B cell (primary cell): ENCODE measurements at regions not wholly inside any gene's neighbourhood (a gene's known extent, or its start where the extent isn't known, plus 50 kb on each side); places are given as distances from the start of the nearest gene placed in this dataset.

Experiments
- ATAC-seq: fragments of 200-7000 bp; cut with Tn5 transposase; one replicate; pipeline ENCODE4 v1.10.0; 2021; ENCODE audit warnings: low read depth, mild to moderate bottlenecking, moderate number of reproducible peaks, moderate library complexity
- CTCF ChIA-PET: fragments of 350-600 bp; sonication (Branson Sonifier 250); formaldehyde crosslinking; loops from one replicate; lab custom pipeline; 2021; ENCODE audit warnings: antibody characterized with exemption, inconsistent platforms; lab: Charles Lee
- POLR2A ChIA-PET: fragments of 350-600 bp; sonication (Branson Sonifier 250); formaldehyde crosslinking; loops from one replicate; lab custom pipeline; 2021; ENCODE audit warnings: antibody characterized with exemption; lab: Charles Lee
- DNase-seq: peaks from one replicate; pipeline ENCODE4 v3.0.0; 2013
- H2AFZ ChIP-seq: 2 replicates; pipeline ENCODE4 v1.6.1; 2012; ENCODE audit warnings: mild to moderate bottlenecking, low read depth, low read length; ENCODE audit not compliant: insufficient read depth, poor library complexity, severe bottlenecking
- H3K27ac ChIP-seq, 2 donors: 1 replicate in 1 of 2; 2 replicates in 1 of 2; pipeline ENCODE4 v1.5.1; 2012 to 2013; ENCODE audit warnings: low read length in 2 of 2, mild to moderate bottlenecking in 2 of 2, moderate library complexity in 1 of 2
- H3K27me3 ChIP-seq, 4 experiments: fragments of 200-600 bp in 1 of 4; sonication (generic) in 1 of 4; replicated peaks in 1 of 4; 1 replicate in 2 of 4; 2 replicates in 2 of 4; pipeline versions ENCODE4 v1.6.1 to v1.7.0; 2013 to 2016; ENCODE audit warnings: low read length in 3 of 4, mild to moderate bottlenecking in 2 of 4, mixed read lengths in 1 of 4, moderate library complexity in 1 of 4; ENCODE audit not compliant: insufficient read depth in 4 of 4, control insufficient read depth in 3 of 4; ENCODE audit errors: control extremely low read depth in 1 of 4
- H3K36me3 ChIP-seq, 2 experiments: replicated peaks in 1 of 2; 1 replicate in 1 of 2; 2 replicates in 1 of 2; pipeline versions ENCODE4 v1.6.1 to v1.7.1; 2013; ENCODE audit warnings: low read length in 1 of 2; ENCODE audit not compliant: insufficient read depth in 2 of 2, control insufficient read depth in 1 of 2; ENCODE audit errors: control extremely low read depth in 1 of 2, extremely low read depth in 1 of 2
- H3K4me1 ChIP-seq, 2 donors: fragments of 200-600 bp in 1 of 2; sonication (generic) in 1 of 2; 1 replicate in 1 of 2; 2 replicates in 1 of 2; pipeline versions ENCODE4 v1.5.1 to v1.6.1; 2013 to 2017; ENCODE audit warnings: low read length in 2 of 2; ENCODE audit not compliant: control insufficient read depth in 2 of 2, insufficient read depth in 2 of 2
- H3K4me2 ChIP-seq: replicated peaks from 2 replicates; pipeline ENCODE3; 2012; ENCODE audit warnings: mild to moderate bottlenecking, low read depth, low read length; ENCODE audit not compliant: poor library complexity, severe bottlenecking
- H3K4me3 ChIP-seq, 5 experiments: fragments of 200-600 bp in 1 of 5; sonication (generic) in 1 of 5; 1 replicate in 3 of 5; 2 replicates in 2 of 5; pipeline versions ENCODE4 v1.5.1 to v1.7.0; 2011 to 2016; ENCODE audit warnings: low read length in 4 of 5, mild to moderate bottlenecking in 4 of 5, low read depth in 2 of 5, control low read depth in 1 of 5, moderate library complexity in 1 of 5; ENCODE audit not compliant: insufficient read depth in 1 of 5; ENCODE audit errors: control extremely low read depth in 1 of 5, extremely low read depth in 1 of 5
- H3K79me2 ChIP-seq: fragments of 200-600 bp; sonication (generic); one replicate; pipeline ENCODE4 v1.6.0; 2016; ENCODE audit warnings: low read length; ENCODE audit not compliant: control insufficient read depth, insufficient read depth
- H3K9ac ChIP-seq: fragments of 200-600 bp; sonication (generic); 2 replicates; pipeline ENCODE4 v1.6.1; 2017; ENCODE audit warnings: mild to moderate bottlenecking, low read length, moderate library complexity
- H3K9me3 ChIP-seq, 3 donors: one replicate each; pipeline versions ENCODE4 v1.6.1 to v1.7.1; 2013; ENCODE audit warnings: low read length in 2 of 3; ENCODE audit not compliant: control insufficient read depth in 2 of 3, insufficient read depth in 1 of 3; ENCODE audit errors: control extremely low read depth in 1 of 3
- H4K20me1 ChIP-seq: 2 replicates; pipeline ENCODE4 v1.6.0; 2012; ENCODE audit warnings: mild to moderate bottlenecking, low read length; ENCODE audit not compliant: insufficient read depth, control insufficient read depth, poor library complexity, severe bottlenecking
- H3K27ac Mint-ChIP-seq: one replicate; pipeline ENCODE4 v1.8.0; 2021; ENCODE audit warnings: mixed read lengths
- H3K27me3 Mint-ChIP-seq: one replicate; pipeline ENCODE4 v1.8.0; 2021; ENCODE audit warnings: mixed read lengths
- H3K4me1 Mint-ChIP-seq: one replicate; pipeline ENCODE4 v1.8.0; 2021; ENCODE audit warnings: mixed read lengths
- H3K4me3 Mint-ChIP-seq: one replicate; pipeline ENCODE4 v1.8.0; 2021; ENCODE audit warnings: mixed read lengths
- H3K9me3 Mint-ChIP-seq: one replicate; pipeline ENCODE4 v1.8.0; 2022; ENCODE audit warnings: mixed read lengths; ENCODE audit not compliant: insufficient read depth
- EZH2 ChIP-seq: IDR thresholded peaks from 2 replicates; pipeline ENCODE4 v1.6.1; 2012; ENCODE audit warnings: borderline replicate concordance, low read depth, mild to moderate bottlenecking, moderate library complexity, low read length; ENCODE audit not compliant: insufficient read depth, poor library complexity, severe bottlenecking
- WGBS: methylation state at CpG from one replicate; pipeline ENCODE4 v1.1.5; 2013; ENCODE audit warnings: missing lambda C conversion rate; ENCODE audit not compliant: insufficient coverage; 5-methylcytosine and 5-hydroxymethylcytosine counted together
- intact Hi-C: fragments of 100-400 bp; cut with micrococcal nuclease; formaldehyde crosslinking; loops from one replicate; pipeline ENCODE4 v1.10.0; 2022
- TF ChIP-seq, protein P1 (sequence below): fragments of 200-600 bp; IDR thresholded peaks from one replicate; pipeline ENCODE4 v1.8.0; 2022; ENCODE audit warnings: antibody characterized with exemption, mild to moderate bottlenecking

DNA sequence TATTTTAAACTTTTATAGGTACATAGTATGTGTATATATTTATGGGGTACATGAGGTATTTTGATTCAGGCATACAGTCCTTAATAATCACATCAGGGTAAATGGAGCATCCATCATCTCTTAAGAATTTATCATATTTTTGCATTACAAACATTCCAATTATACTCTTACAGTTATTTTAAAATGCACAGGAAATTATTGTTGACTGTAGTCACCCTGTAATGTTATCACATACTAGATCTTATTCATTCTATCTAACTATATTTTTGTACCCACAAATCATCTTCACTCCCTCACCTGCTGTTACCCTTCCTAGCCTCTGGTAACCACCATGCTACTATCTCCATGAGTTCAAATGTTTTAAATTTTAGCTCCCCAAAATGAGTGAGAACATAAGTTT lies 56.3 kb upstream of the FAM3C start:
- ATAC-seq (no peak), DNase-seq (no peak)
- intact Hi-C loops: no loop called here
- Histone ChIP-seq H3K9me3 (no peaks in the 10 kb centered on the region), H3K4me3 (no peak overlapping the region), H2AFZ (no peak overlapping the region), H3K9ac (no peak overlapping the region), H3K79me2 (no peaks in the 10 kb centered on the region), H4K20me1 (no peaks in the 10 kb centered on the region), H3K27ac (no peak overlapping the region), H3K4me1 (peaks cover 6 to 12% of the 10 kb centered on the region in 2 donors), H3K27me3 (no peaks in the 10 kb centered on the region), H3K36me3 (no peaks in the 10 kb centered on the region), H3K4me2 (no peak overlapping the region)
- H3K9me3 Mint-ChIP-seq: no peaks in the 10 kb centered on the region
- no peak for TF ChIP-seq EZH2
- TF ChIP-seq, protein P1, sequence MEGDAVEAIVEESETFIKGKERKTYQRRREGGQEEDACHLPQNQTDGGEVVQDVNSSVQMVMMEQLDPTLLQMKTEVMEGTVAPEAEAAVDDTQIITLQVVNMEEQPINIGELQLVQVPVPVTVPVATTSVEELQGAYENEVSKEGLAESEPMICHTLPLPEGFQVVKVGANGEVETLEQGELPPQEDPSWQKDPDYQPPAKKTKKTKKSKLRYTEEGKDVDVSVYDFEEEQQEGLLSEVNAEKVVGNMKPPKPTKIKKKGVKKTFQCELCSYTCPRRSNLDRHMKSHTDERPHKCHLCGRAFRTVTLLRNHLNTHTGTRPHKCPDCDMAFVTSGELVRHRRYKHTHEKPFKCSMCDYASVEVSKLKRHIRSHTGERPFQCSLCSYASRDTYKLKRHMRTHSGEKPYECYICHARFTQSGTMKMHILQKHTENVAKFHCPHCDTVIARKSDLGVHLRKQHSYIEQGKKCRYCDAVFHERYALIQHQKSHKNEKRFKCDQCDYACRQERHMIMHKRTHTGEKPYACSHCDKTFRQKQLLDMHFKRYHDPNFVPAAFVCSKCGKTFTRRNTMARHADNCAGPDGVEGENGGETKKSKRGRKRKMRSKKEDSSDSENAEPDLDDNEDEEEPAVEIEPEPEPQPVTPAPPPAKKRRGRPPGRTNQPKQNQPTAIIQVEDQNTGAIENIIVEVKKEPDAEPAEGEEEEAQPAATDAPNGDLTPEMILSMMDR: no peak
- H3K4me3 Mint-ChIP-seq: no peak overlapping the region
- no peaks in the 10 kb centered on the region for H3K27me3 Mint-ChIP-seq
- ChIA-PET CTCF (no interaction called here), POLR2A (no interaction called here)
- H3K27ac Mint-ChIP-seq: no peak overlapping the region
- peaks cover 14% of the 10 kb centered on the region for H3K4me1 Mint-ChIP-seq

DNA sequence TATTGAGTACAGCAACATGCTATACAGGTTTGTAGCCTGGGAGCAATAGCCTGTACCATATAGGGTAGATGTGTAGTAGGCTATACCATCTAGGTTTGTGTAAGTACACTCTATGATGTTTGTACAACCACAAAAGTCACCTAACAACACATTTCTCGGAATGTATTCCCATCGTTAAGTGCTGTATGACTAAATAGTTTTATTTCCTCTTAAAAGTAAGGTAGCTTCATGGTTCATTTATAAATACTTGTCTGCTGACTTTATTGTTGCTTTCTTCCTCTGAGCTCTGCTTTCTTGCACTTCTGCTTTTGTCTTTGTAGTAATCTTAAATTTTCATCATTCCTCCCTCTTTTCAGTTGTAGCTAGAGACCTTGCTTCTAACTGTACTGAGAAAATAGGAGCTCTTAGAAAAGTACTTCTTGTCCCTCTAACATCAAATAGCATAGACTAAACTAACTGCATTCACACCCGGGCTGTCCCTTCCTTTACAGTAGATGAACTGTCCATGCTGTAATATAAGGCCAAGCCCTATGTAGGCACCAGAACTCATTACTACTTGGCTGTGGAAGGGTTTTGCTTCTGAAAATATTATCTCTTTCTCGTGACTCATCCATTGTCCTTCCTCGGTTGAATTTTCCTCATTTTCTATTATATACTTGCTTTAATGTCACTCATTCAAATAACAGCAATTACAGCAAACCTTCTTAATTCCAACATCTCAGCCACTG lies 55.4 kb upstream of the FAM3C start:
- H3K27me3 Mint-ChIP-seq: no peaks in the 10 kb centered on the region
- H2AFZ ChIP-seq: peak overlapping the region; percentile 45
- peak overlapping the region in 1 of 2 donors; percentile 52 for H3K27ac ChIP-seq
- H3K4me1 Mint-ChIP-seq: peaks cover 14% of the 10 kb centered on the region
- H4K20me1 ChIP-seq: no peaks in the 10 kb centered on the region
- H3K9ac ChIP-seq: no peak overlapping the region
- no peaks in the 10 kb centered on the region for H3K9me3 Mint-ChIP-seq
- POLR2A ChIA-PET: interaction anchor here (0.7 kb wide), 1 partner anchor 13 kb away, joined by 3 read pairs; no protein-coding TSS in a partner anchor
- CTCF ChIA-PET: interaction anchor here (0.7 kb wide), 1 partner anchor 84 kb away, joined by 3 read pairs; no protein-coding TSS in a partner anchor
- TF ChIP-seq, protein P1: no peak
- H3K27ac Mint-ChIP-seq: peak overlapping the region; percentile 78
- H3K36me3 ChIP-seq: no peaks in the 10 kb centered on the region
- H3K4me2 ChIP-seq: peak overlapping the region; percentile 24
- intact Hi-C loops: no loop called here
- peaks cover 6 to 12% of the 10 kb centered on the region in 2 donors for H3K4me1 ChIP-seq
- no peak overlapping the region for H3K4me3 ChIP-seq
- DNase-seq (peak; percentile 40), ATAC-seq (no peak)
- no peaks in the 10 kb centered on the region for H3K9me3 ChIP-seq
- no peak overlapping the region for H3K4me3 Mint-ChIP-seq
- no peaks in the 10 kb centered on the region for H3K79me2 ChIP-seq
- H3K27me3 ChIP-seq: no peaks in the 10 kb centered on the region
- 100% methylated on average over 2 of the region's 5 CpGs for WGBS
